ENCODE measurements at regions not wholly inside any gene's neighbourhood (a gene's known extent, or its start where the extent isn't known, plus 50 kb on each side); places are given as distances from the start of the nearest gene placed in this dataset.

GRCh38 chr9:38319496-38320173, 72.9 kb upstream of the ALDH1B1 start:
- H3K9ac ChIP-seq (ENCODE audit: low read depth in 1 of 2, low read length in 2 of 2): no peak overlapping the region
- no peak for DNase-seq (ENCODE audit: low spot score)
- H3K27ac ChIP-seq (ENCODE audit: low read depth in 1 of 2, low read length in 2 of 2): no peak overlapping the region
- 62% methylated on average over 5 of the region's 5 CpGs for WGBS
- H3K4me1 ChIP-seq (ENCODE audit: control insufficient read depth in 4 of 4, insufficient read depth in 4 of 4, low read length in 3 of 4): no peaks in the 10 kb centered on the region
- no peaks in the 10 kb centered on the region for H3K27me3 ChIP-seq (ENCODE audit: control insufficient read depth in 4 of 4, insufficient read depth in 4 of 4, low read length in 3 of 4)
- H3K9me3 ChIP-seq (ENCODE audit: control insufficient read depth in 4 of 4, low read length in 3 of 4): no peaks in the 10 kb centered on the region
- H3K4me3 ChIP-seq (ENCODE audit: low read depth in 1 of 3, low read length in 3 of 3): no peak overlapping the region
- no peak for TF ChIP-seq SP1 (IDR thresholded peaks at IDR 0.05)
- no peak for TF ChIP-seq MAX (IDR thresholded peaks at IDR 0.05)
- TF ChIP-seq FOXA1 (IDR thresholded peaks at IDR 0.05): no peak
- TF ChIP-seq NR2F2 (IDR thresholded peaks at IDR 0.05): no peak
- no peak for TF ChIP-seq REST (IDR thresholded peaks at IDR 0.05)
- TF ChIP-seq GABPA (IDR thresholded peaks at IDR 0.05 in 1 of 2, conservative IDR thresholded peaks at IDR 0.05 in 1 of 2): no peak
- no peak for TF ChIP-seq HNF4G (IDR thresholded peaks at IDR 0.05)
- no peak for TF ChIP-seq RAD21 (IDR thresholded peaks at IDR 0.05)
- TF ChIP-seq HNF4A (conservative IDR thresholded peaks at IDR 0.05): no peak
- no peak for TF ChIP-seq CTCF (IDR thresholded peaks at IDR 0.05; ENCODE audit: low read depth, low read length, missing input control)
- TF ChIP-seq JUND (IDR thresholded peaks at IDR 0.05): no peak
- no peak for TF ChIP-seq FOXA2 (IDR thresholded peaks at IDR 0.05)
- no peaks in the 10 kb centered on the region for H3K36me3 ChIP-seq (ENCODE audit: control insufficient read depth in 4 of 4, insufficient read depth in 3 of 4, low read depth in 1 of 4, low read length in 3 of 4)

- no peak overlapping the region for H3K4me3 ChIP-seq (ENCODE audit: low read depth in 1 of 3, low read length in 3 of 3)
- no peak for DNase-seq (ENCODE audit: low spot score)
- H3K27ac ChIP-seq (ENCODE audit: low read depth in 1 of 2, low read length in 2 of 2): no peak overlapping the region
- no peaks in the 10 kb centered on the region for H3K36me3 ChIP-seq (ENCODE audit: control insufficient read depth in 4 of 4, insufficient read depth in 3 of 4, low read depth in 1 of 4, low read length in 3 of 4)
- TF ChIP-seq CTCF (IDR thresholded peaks at IDR 0.05; ENCODE audit: low read depth, low read length, missing input control) (no peak), HNF4A (conservative IDR thresholded peaks at IDR 0.05) (no peak), ATF3 (IDR thresholded peaks at IDR 0.05) (no peak), EGR1 (IDR thresholded peaks at IDR 0.05; ENCODE audit: low read depth in 2 of 2) (no peak), FOXA1 (IDR thresholded peaks at IDR 0.05) (no peak)
- H3K9ac ChIP-seq (ENCODE audit: low read depth in 1 of 2, low read length in 2 of 2): no peak overlapping the region
- no peaks in the 10 kb centered on the region for H3K9me3 ChIP-seq (ENCODE audit: control insufficient read depth in 4 of 4, low read length in 3 of 4)
- H3K27me3 ChIP-seq (ENCODE audit: control insufficient read depth in 4 of 4, insufficient read depth in 4 of 4, low read length in 3 of 4): no peaks in the 10 kb centered on the region
- 63% methylated on average over 13 of the region's 13 CpGs for WGBS
- H3K4me1 ChIP-seq (ENCODE audit: control insufficient read depth in 4 of 4, insufficient read depth in 4 of 4, low read length in 3 of 4): no peaks in the 10 kb centered on the region
Measured at GRCh38 chr9:38318759-38319495, 73.6 kb upstream of the ALDH1B1 start.

Measured in liver (tissue), 8 donors.